SK-N-SH (cell line): ENCODE measurements at regions not wholly inside any gene's neighbourhood (a gene's known extent, or its start where the extent isn't known, plus 50 kb on each side); places are given as distances from the start of the nearest gene placed in this dataset.
A peak's percentile ranks its signal among the peaks of the same experiment; 100 is the strongest.

Experiments used
- CTCF ChIA-PET: fragments of 300-600, 350-600 bp; formaldehyde crosslinking; extraction: SDS; loops from one replicate; lab custom pipeline; 2021; lab: Yijun Ruan, JAX
- POLR2A ChIA-PET: fragments of 350-600 bp; sonication (Branson Sonifier 250); formaldehyde crosslinking; extraction: SDS; loops from one replicate; lab custom pipeline; 2020; ENCODE audit warnings: antibody characterized with exemption, inconsistent platforms; lab: Yijun Ruan, JAX
- DNase-seq: peaks from one replicate; pipeline ENCODE4 v3.0.0; 2012
- H2AFZ ChIP-seq: fragments of 200-600 bp; sonication (generic); 2 replicates; pipeline ENCODE4 v1.8.1; 2016; ENCODE audit warnings: antibody characterized with exemption, mild to moderate bottlenecking, low read depth
- H3F3A ChIP-seq: fragments of 200-600 bp; sonication (generic); replicated peaks from 2 replicates; pipeline ENCODE3; 2016; ENCODE audit warnings: antibody characterized with exemption, mild to moderate bottlenecking; ENCODE audit not compliant: insufficient read depth
- H3K27ac ChIP-seq, 2 experiments: fragments of 200-500 bp in 1 of 2; fragments of 200-600 bp in 1 of 2; sonication (Bioruptor generic) in 1 of 2; sonication (generic), shearing (Covaris generic) in 1 of 2; 2 replicates each; pipeline versions ENCODE4 v1.5.1 to v1.6.1; 2014 to 2016; ENCODE audit warnings: low read depth in 2 of 2, inconsistent platforms in 1 of 2, low read length in 1 of 2, mild to moderate bottlenecking in 1 of 2, mixed read lengths in 1 of 2
- H3K27me3 ChIP-seq: fragments of 200-600 bp; sonication (generic), shearing (Covaris generic); 2 replicates; pipeline ENCODE4 v1.6.1; 2016; ENCODE audit warnings: mixed run types; ENCODE audit not compliant: insufficient read depth
- H3K36me3 ChIP-seq, 2 experiments: fragments of 200-500 bp in 1 of 2; fragments of 200-600 bp in 1 of 2; sonication (Bioruptor generic) in 1 of 2; sonication (generic) in 1 of 2; replicated peaks in 1 of 2; 2 replicates each; pipeline versions ENCODE3 to v1.5.1; 2014 to 2016; ENCODE audit warnings: low read length in 1 of 2, mild to moderate bottlenecking in 1 of 2; ENCODE audit not compliant: insufficient read depth in 2 of 2, control insufficient read depth in 1 of 2
- H3K4me1 ChIP-seq, 2 experiments: fragments of 200-500 bp in 1 of 2; fragments of 200-600 bp in 1 of 2; sonication (Bioruptor generic) in 1 of 2; sonication (generic), shearing (Covaris generic) in 1 of 2; 2 replicates each; pipeline versions ENCODE4 v1.5.1 to v1.6.1; 2014 to 2016; ENCODE audit warnings: low read depth in 1 of 2, low read length in 1 of 2, mixed run types in 1 of 2; ENCODE audit not compliant: insufficient read depth in 2 of 2, control insufficient read depth in 1 of 2
- H3K4me2 ChIP-seq: fragments of 200-600 bp; sonication (generic), shearing (Covaris generic); 2 replicates; pipeline ENCODE4 v1.6.1; 2017; ENCODE audit warnings: mixed run types
- H3K4me3 ChIP-seq, 2 experiments: fragments of 200-500 bp in 1 of 2; fragments of 200-600 bp in 1 of 2; sonication (Bioruptor generic) in 1 of 2; sonication (generic), shearing (Covaris generic) in 1 of 2; 2 replicates each; pipeline versions ENCODE4 v1.5.1 to v1.8.1; 2014 to 2016; ENCODE audit warnings: low read depth in 2 of 2, inconsistent platforms in 1 of 2, low read length in 1 of 2, mild to moderate bottlenecking in 1 of 2, mixed read lengths in 1 of 2, moderate library complexity in 1 of 2
- H3K79me2 ChIP-seq: fragments of 200-600 bp; sonication (generic); 2 replicates; pipeline ENCODE4 v1.8.1; 2017; ENCODE audit warnings: mild to moderate bottlenecking; ENCODE audit not compliant: insufficient read depth
- H3K9ac ChIP-seq: fragments of 200-600 bp; sonication (generic); 2 replicates; pipeline ENCODE4 v1.6.1; 2017; ENCODE audit warnings: mixed run types
- H3K9me2 ChIP-seq: fragments of 200-600 bp; sonication (generic); 2 replicates; pipeline ENCODE4 v1.6.1; 2017; ENCODE audit warnings: mixed run types
- H3K9me3 ChIP-seq: fragments of 200-600 bp; sonication (generic); 2 replicates; pipeline ENCODE4 v1.6.1; 2017; ENCODE audit warnings: mixed run types, mild to moderate bottlenecking, moderate library complexity
- H4K20me1 ChIP-seq: fragments of 200-600 bp; sonication (generic); 2 replicates; pipeline ENCODE4 v1.6.1; 2017; ENCODE audit warnings: mild to moderate bottlenecking, mixed run types; ENCODE audit not compliant: insufficient read depth
- CHD2 ChIP-seq: fragments of 150-350 bp; IDR thresholded peaks from 2 replicates; pipeline ENCODE4 v1.6.1; 2018; ENCODE audit warnings: low read length; ENCODE audit not compliant: partially characterized antibody
- CTCF ChIP-seq: fragments of 200-600 bp; sonication (generic); IDR thresholded peaks from 2 replicates; pipeline ENCODE4 v1.6.1; 2017; ENCODE audit warnings: antibody characterized with exemption, mild to moderate bottlenecking, moderate library complexity
- ELF1 ChIP-seq: IDR thresholded peaks from 2 replicates; pipeline ENCODE4 v1.4.0; 2012
- EP300 ChIP-seq, 2 experiments: IDR thresholded peaks; 2 replicates each; pipeline versions ENCODE4 v1.4.0 to v1.6.1; 2012; ENCODE audit warnings: borderline replicate concordance in 1 of 2, low read depth in 1 of 2, low read length in 1 of 2
- EZH2phosphoT487 ChIP-seq: fragments of 200-600 bp; sonication (generic); IDR thresholded peaks from 2 replicates; pipeline ENCODE4 v1.6.1; 2017; ENCODE audit warnings: low read depth, mixed run types, mild to moderate bottlenecking, antibody characterized with exemption, moderate library complexity, borderline replicate concordance
- FOSL2 ChIP-seq: IDR thresholded peaks from 2 replicates; pipeline ENCODE4 v1.4.0; 2012; ENCODE audit warnings: low read depth, mild to moderate bottlenecking, moderate library complexity, borderline replicate concordance
- FOXJ3 ChIP-seq: sonication (generic); formaldehyde crosslinking; IDR thresholded peaks from 2 replicates; pipeline ENCODE4 v1.5.1; 2020; ENCODE audit warnings: mild to moderate bottlenecking, missing genetic modification reagents
- FOXM1 ChIP-seq: IDR thresholded peaks from 2 replicates; pipeline ENCODE4 v1.4.0; 2012; ENCODE audit warnings: low read depth, mild to moderate bottlenecking
- GATA2 ChIP-seq: sonication (generic); formaldehyde crosslinking; IDR thresholded peaks from 2 replicates; pipeline ENCODE4 v1.5.0; 2020; ENCODE audit warnings: mild to moderate bottlenecking, missing genetic modification reagents
- MAX ChIP-seq: IDR thresholded peaks from 2 replicates; pipeline ENCODE4 v1.4.0; 2012; ENCODE audit warnings: low read depth
- MEF2A ChIP-seq: IDR thresholded peaks from 2 replicates; pipeline ENCODE4 v1.4.0; 2012; ENCODE audit warnings: low read depth, borderline replicate concordance
- NFIC ChIP-seq: IDR thresholded peaks from 2 replicates; pipeline ENCODE4 v1.4.0; 2012; ENCODE audit warnings: borderline replicate concordance
- NRF1 ChIP-seq: IDR thresholded peaks from 2 replicates; pipeline ENCODE4 v1.6.1; 2012; ENCODE audit warnings: low read depth, mild to moderate bottlenecking, low read length
- PBX3 ChIP-seq: IDR thresholded peaks from 2 replicates; pipeline ENCODE4; 2012
- POLR2AphosphoS5 ChIP-seq: IDR thresholded peaks from 2 replicates; pipeline ENCODE4 v1.6.1; 2012; ENCODE audit warnings: low read depth, low read length
- RAD21 ChIP-seq: IDR thresholded peaks from 2 replicates; pipeline ENCODE4 v1.6.1; 2012; ENCODE audit warnings: mild to moderate bottlenecking, low read length
- RCOR1 ChIP-seq: fragments of 150-350 bp; IDR thresholded peaks from 2 replicates; pipeline ENCODE4 v1.6.1; 2017; ENCODE audit warnings: antibody characterized with exemption, low read length
- RFX5 ChIP-seq: IDR thresholded peaks from 2 replicates; pipeline ENCODE4 v1.6.1; 2012; ENCODE audit warnings: mild to moderate bottlenecking, improper control_type of control experiment, low read length
- RXRA ChIP-seq: IDR thresholded peaks from 2 replicates; pipeline ENCODE4 v1.4.0; 2012; ENCODE audit warnings: low read depth, mild to moderate bottlenecking, borderline replicate concordance
- TAF1 ChIP-seq: IDR thresholded peaks from 2 replicates; pipeline ENCODE4 v1.6.1; 2012; ENCODE audit warnings: low read depth, mild to moderate bottlenecking, low read length, moderate library complexity, borderline replicate concordance
- TCF12 ChIP-seq: IDR thresholded peaks from 2 replicates; pipeline ENCODE4 v1.4.0; 2012
- TEAD4 ChIP-seq: IDR thresholded peaks from 2 replicates; pipeline ENCODE4 v1.4.0; 2012; ENCODE audit warnings: mild to moderate bottlenecking, borderline replicate concordance; ENCODE audit not compliant: insufficient read depth
- YY1 ChIP-seq: IDR thresholded peaks from 2 replicates; pipeline ENCODE4 v1.4.0; 2012; ENCODE audit warnings: low read depth, mild to moderate bottlenecking
- ZBTB33 ChIP-seq: IDR thresholded peaks from 2 replicates; pipeline ENCODE4 v1.4.0; 2012; ENCODE audit warnings: low read depth, borderline replicate concordance
- WGBS: methylation state at CpG from one replicate; pipeline ENCODE4 v1.1.6; 2017; ENCODE audit warnings: low lambda C conversion rate; 5-methylcytosine and 5-hydroxymethylcytosine counted together
- TF ChIP-seq, protein P1 (sequence below): IDR thresholded peaks from 2 replicates; pipeline ENCODE4 v1.4.0; 2012; ENCODE audit warnings: low read depth, borderline replicate concordance
- TF ChIP-seq, protein P2 (sequence below): fragments of 150-350 bp; IDR thresholded peaks from 2 replicates; pipeline ENCODE4 v1.6.1; 2016; ENCODE audit warnings: mild to moderate bottlenecking, low read depth, low read length
- TF ChIP-seq, protein P3 (sequence below): fragments of 150-350 bp; IDR thresholded peaks from 2 replicates; pipeline ENCODE4 v1.6.1; 2017; ENCODE audit warnings: antibody characterized with exemption, low read length, low read depth, borderline replicate concordance

- Histone ChIP-seq H3F3A (peaks cover 28% of the 10 kb centered on the region), H3K4me3 (no peak overlapping the region; a peak in 1 of 4 replicates), H3K9me2 (no peaks in the 10 kb centered on the region), H4K20me1 (no peaks in the 10 kb centered on the region), H3K79me2 (no peaks in the 10 kb centered on the region), H3K27ac (peak overlapping the region; percentile 78; a peak in 3 of 4 replicates), H3K9me3 (peaks cover 3% of the 10 kb centered on the region), H3K36me3 (no peaks in the 10 kb centered on the region), H2AFZ (peak overlapping the region; percentile 59; the same call in 1 of the 2 replicates), H3K4me2 (peak overlapping the region; percentile 34; the same call in 1 of the 2 replicates), H3K27me3 (no peaks in the 10 kb centered on the region), H3K4me1 (peaks cover 0 to 6% of the 10 kb centered on the region in 2 experiments; a peak in 2 of 4 replicates), H3K9ac (no peak overlapping the region; the same call in 1 of the 2 replicates)
- ChIA-PET POLR2A (interaction anchor here (0.6 kb wide), 1 partner anchor 558 kb away, joined by 5 read pairs; no protein-coding TSS in a partner anchor), CTCF (interaction anchor here (0.9 kb wide), 1 partner anchor 47 kb away, joined by 3 read pairs; no protein-coding TSS in a partner anchor)
- 10% methylated on average over 3 of the region's 3 CpGs for WGBS
- no peak for DNase-seq
- TF ChIP-seq POLR2AphosphoS5: peak; percentile 62; the same call in 1 of the 2 replicates
- no peak for TF ChIP-seq TAF1
- TF ChIP-seq ELF1: no peak
- TF ChIP-seq FOXM1: no peak
- TF ChIP-seq, protein P1, sequence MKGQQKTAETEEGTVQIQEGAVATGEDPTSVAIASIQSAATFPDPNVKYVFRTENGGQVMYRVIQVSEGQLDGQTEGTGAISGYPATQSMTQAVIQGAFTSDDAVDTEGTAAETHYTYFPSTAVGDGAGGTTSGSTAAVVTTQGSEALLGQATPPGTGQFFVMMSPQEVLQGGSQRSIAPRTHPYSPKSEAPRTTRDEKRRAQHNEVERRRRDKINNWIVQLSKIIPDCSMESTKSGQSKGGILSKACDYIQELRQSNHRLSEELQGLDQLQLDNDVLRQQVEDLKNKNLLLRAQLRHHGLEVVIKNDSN: no peak
- TF ChIP-seq, protein P2, sequence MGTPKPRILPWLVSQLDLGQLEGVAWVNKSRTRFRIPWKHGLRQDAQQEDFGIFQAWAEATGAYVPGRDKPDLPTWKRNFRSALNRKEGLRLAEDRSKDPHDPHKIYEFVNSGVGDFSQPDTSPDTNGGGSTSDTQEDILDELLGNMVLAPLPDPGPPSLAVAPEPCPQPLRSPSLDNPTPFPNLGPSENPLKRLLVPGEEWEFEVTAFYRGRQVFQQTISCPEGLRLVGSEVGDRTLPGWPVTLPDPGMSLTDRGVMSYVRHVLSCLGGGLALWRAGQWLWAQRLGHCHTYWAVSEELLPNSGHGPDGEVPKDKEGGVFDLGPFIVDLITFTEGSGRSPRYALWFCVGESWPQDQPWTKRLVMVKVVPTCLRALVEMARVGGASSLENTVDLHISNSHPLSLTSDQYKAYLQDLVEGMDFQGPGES: no peak
- TF ChIP-seq NRF1: no peak
- TF ChIP-seq, protein P3, sequence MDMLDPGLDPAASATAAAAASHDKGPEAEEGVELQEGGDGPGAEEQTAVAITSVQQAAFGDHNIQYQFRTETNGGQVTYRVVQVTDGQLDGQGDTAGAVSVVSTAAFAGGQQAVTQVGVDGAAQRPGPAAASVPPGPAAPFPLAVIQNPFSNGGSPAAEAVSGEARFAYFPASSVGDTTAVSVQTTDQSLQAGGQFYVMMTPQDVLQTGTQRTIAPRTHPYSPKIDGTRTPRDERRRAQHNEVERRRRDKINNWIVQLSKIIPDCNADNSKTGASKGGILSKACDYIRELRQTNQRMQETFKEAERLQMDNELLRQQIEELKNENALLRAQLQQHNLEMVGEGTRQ: no peak
- TF ChIP-seq TCF12: peak; percentile 87
- TF ChIP-seq GATA2 (CRISPR knock-in tag): no peak
- TF ChIP-seq RXRA: no peak
- no peak for TF ChIP-seq EZH2phosphoT487
- peak in 1 of 2 experiments; percentile 84; a peak in 2 of 4 replicates for TF ChIP-seq EP300 (IDR thresholded peaks at IDR 0.05; ENCODE audit: borderline replicate concordance in 1 of 2, low read depth in 1 of 2, low read length in 1 of 2)
- TF ChIP-seq CTCF: no peak
- no peak for TF ChIP-seq RAD21
- TF ChIP-seq ZBTB33: 0 out of 2 replicates have a peak, but pooled peaks have one; percentile 21
- peak; percentile 49; the same call in 1 of the 2 replicates for TF ChIP-seq FOSL2
- no peak for TF ChIP-seq RFX5
- TF ChIP-seq MEF2A: no peak
- no peak for TF ChIP-seq FOXJ3
- TF ChIP-seq MAX: no peak
- peak; percentile 54; the same call in 1 of the 2 replicates for TF ChIP-seq NFIC
- TF ChIP-seq YY1: no peak
- TF ChIP-seq PBX3: peak; percentile 81
- TF ChIP-seq TEAD4: peak; percentile 83; the same call in 1 of the 2 replicates
- no peak for TF ChIP-seq CHD2
- TF ChIP-seq RCOR1: no peak
Observed at GRCh38 chr1:78722947-78723346, 73.3 kb downstream of the IFI44 start.
